ENCODE measurements at regions not wholly inside any gene's neighbourhood (a gene's known extent, or its start where the extent isn't known, plus 50 kb on each side); places are given as distances from the start of the nearest gene placed in this dataset.
A peak's percentile ranks its signal among the peaks of the same experiment; 100 is the strongest.

- ChIA-PET SMC1A (ENCODE audit: uncharacterized antibody, unreplicated experiment) (interaction anchor here (0.9 to 1.2 kb wide), 5 partner anchors 15 to 314 kb away, joined by 3 read pairs; no protein-coding TSS in a partner anchor), RAD21 (ENCODE audit: unreplicated experiment) (no interaction called here), POLR2A (no interaction called here), CTCF (interaction anchor here (0.7 to 2.3 kb wide), 4 partner anchors 9 to 155 kb away, joined by 3 to 11 read pairs (median 4); no protein-coding TSS in a partner anchor)
- FAIRE-seq (no peak), ATAC-seq (peak; percentile 56; the same call in 2 of the 3 replicates), DNase-seq (ENCODE audit: low read depth, low spot score) (no peak)
- Histone ChIP-seq H3K79me2 (ENCODE audit: control insufficient read depth, insufficient read depth, low read length) (no peaks in the 10 kb centered on the region), H3K36me3 (ENCODE audit: control insufficient read depth in 2 of 2, insufficient read depth in 2 of 2, low read length in 1 of 2) (no peaks in the 10 kb centered on the region), H2AFZ (ENCODE audit: control insufficient read depth, low read depth, low read length) (no peak overlapping the region), H3K4me1 (ENCODE audit: control insufficient read depth, insufficient read depth, low read length) (no peaks in the 10 kb centered on the region), H3K27me3 (replicated peaks in 1 of 2; ENCODE audit: control insufficient read depth in 2 of 2, insufficient read depth in 2 of 2, low read length in 1 of 2) (peaks cover 0 to 3% of the 10 kb centered on the region in 2 experiments; a peak in 2 of 4 replicates), H3K4me3 (no peak overlapping the region), H3K9ac (ENCODE audit: control insufficient read depth, insufficient read depth, low read length) (no peak overlapping the region), H3K9me3 (replicated peaks; ENCODE audit: control insufficient read depth, insufficient read depth, low read length) (no peaks in the 10 kb centered on the region), H3K4me2 (ENCODE audit: control insufficient read depth, insufficient read depth) (no peak overlapping the region), H4K20me1 (ENCODE audit: control insufficient read depth, insufficient read depth) (no peaks in the 10 kb centered on the region), H3K27ac (ENCODE audit: control insufficient read depth, insufficient read depth) (no peak overlapping the region)
- 92% methylated on average over 1 of the region's 1 CpG for WGBS (ENCODE audit: insufficient coverage, insufficient replicate concordance, low lambda C conversion rate, missing lambda C conversion rate)
- intact Hi-C loops (cut with micrococcal nuclease; ENCODE audit: unreplicated experiment) (no loop called here), in situ Hi-C loops (cut with MboI) (no loop called here)
- BruUV-seq (replicated peaks), result no TSS peak
- TF ChIP-seq HDAC2 (IDR thresholded peaks at IDR 0.05) (no peak), RAD21 (IDR thresholded peaks at IDR 0.05; ENCODE audit: insufficient read depth, low read depth, low read length) (0 out of 2 replicates have a peak, but pooled peaks have one; percentile 31), RB1 (IDR thresholded peaks at IDR 0.05; ENCODE audit: borderline replicate concordance) (no peak)
- TF ChIP-seq, protein P1, sequence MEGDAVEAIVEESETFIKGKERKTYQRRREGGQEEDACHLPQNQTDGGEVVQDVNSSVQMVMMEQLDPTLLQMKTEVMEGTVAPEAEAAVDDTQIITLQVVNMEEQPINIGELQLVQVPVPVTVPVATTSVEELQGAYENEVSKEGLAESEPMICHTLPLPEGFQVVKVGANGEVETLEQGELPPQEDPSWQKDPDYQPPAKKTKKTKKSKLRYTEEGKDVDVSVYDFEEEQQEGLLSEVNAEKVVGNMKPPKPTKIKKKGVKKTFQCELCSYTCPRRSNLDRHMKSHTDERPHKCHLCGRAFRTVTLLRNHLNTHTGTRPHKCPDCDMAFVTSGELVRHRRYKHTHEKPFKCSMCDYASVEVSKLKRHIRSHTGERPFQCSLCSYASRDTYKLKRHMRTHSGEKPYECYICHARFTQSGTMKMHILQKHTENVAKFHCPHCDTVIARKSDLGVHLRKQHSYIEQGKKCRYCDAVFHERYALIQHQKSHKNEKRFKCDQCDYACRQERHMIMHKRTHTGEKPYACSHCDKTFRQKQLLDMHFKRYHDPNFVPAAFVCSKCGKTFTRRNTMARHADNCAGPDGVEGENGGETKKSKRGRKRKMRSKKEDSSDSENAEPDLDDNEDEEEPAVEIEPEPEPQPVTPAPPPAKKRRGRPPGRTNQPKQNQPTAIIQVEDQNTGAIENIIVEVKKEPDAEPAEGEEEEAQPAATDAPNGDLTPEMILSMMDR (IDR thresholded peaks at IDR 0.05 in 2 of 3, conservative IDR thresholded peaks at IDR 0.05 in 1 of 3; ENCODE audit: control insufficient read depth in 2 of 3, extremely low read depth in 1 of 3, insufficient read depth in 1 of 3, low read depth in 3 of 3, low read length in 3 of 3), result peak in 2 of 3 experiments; percentile 11 to 15; a peak in 2 of 6 replicates
Measured at GRCh38 chr1:65020774-65021173, 54.4 kb upstream of the JAK1 start.

GRCh38 chr1:65021795-65022194 is 55.4 kb upstream of the JAK1 start:
- H4K20me1 ChIP-seq (ENCODE audit: control insufficient read depth, insufficient read depth), result no peaks in the 10 kb centered on the region
- no peak overlapping the region for H3K27ac ChIP-seq (ENCODE audit: control insufficient read depth, insufficient read depth)
- RAD21 ChIA-PET (ENCODE audit: unreplicated experiment), result no interaction called here
- no peak for FAIRE-seq
- DNase-seq (ENCODE audit: low read depth, low spot score), result no peak
- no peak overlapping the region for H3K9ac ChIP-seq (ENCODE audit: control insufficient read depth, insufficient read depth, low read length)
- POLR2A ChIA-PET, result no interaction called here
- no peaks in the 10 kb centered on the region for H3K36me3 ChIP-seq (ENCODE audit: control insufficient read depth in 2 of 2, insufficient read depth in 2 of 2, low read length in 1 of 2)
- intact Hi-C loops (cut with micrococcal nuclease; ENCODE audit: unreplicated experiment) (no loop called here), in situ Hi-C loops (cut with MboI) (no loop called here)
- H3K27me3 ChIP-seq (replicated peaks in 1 of 2; ENCODE audit: control insufficient read depth in 2 of 2, insufficient read depth in 2 of 2, low read length in 1 of 2), result peaks cover 0 to 3% of the 10 kb centered on the region in 2 experiments; a peak in 2 of 4 replicates
- no peak overlapping the region for H3K4me2 ChIP-seq (ENCODE audit: control insufficient read depth, insufficient read depth)
- SMC1A ChIA-PET (ENCODE audit: uncharacterized antibody, unreplicated experiment), result interaction anchor here (0.9 to 1.1 kb wide), 3 partner anchors 16 to 62 kb away, joined by 3 read pairs; no protein-coding TSS in a partner anchor
- 0% methylated on average over 1 of the region's 1 CpG for WGBS (ENCODE audit: insufficient coverage, insufficient replicate concordance, low lambda C conversion rate, missing lambda C conversion rate)
- H3K4me1 ChIP-seq (ENCODE audit: control insufficient read depth, insufficient read depth, low read length), result no peaks in the 10 kb centered on the region
- H3K9me3 ChIP-seq (replicated peaks; ENCODE audit: control insufficient read depth, insufficient read depth, low read length), result no peaks in the 10 kb centered on the region
- H3K4me3 ChIP-seq, result no peak overlapping the region
- H2AFZ ChIP-seq (ENCODE audit: control insufficient read depth, low read depth, low read length), result no peak overlapping the region
- no peak for ATAC-seq
- H3K79me2 ChIP-seq (ENCODE audit: control insufficient read depth, insufficient read depth, low read length), result no peaks in the 10 kb centered on the region
- CTCF ChIA-PET, result interaction anchor here (1.0 to 2.3 kb wide), 3 partner anchors 10 to 156 kb away, joined by 3 to 11 read pairs (median 6); no protein-coding TSS in a partner anchor
- BruUV-seq (replicated peaks), result no TSS peak
- no peak for TF ChIP-seq KLF5 (IDR thresholded peaks at IDR 0.05; ENCODE audit: partially characterized antibody)
- TF ChIP-seq, protein P2, sequence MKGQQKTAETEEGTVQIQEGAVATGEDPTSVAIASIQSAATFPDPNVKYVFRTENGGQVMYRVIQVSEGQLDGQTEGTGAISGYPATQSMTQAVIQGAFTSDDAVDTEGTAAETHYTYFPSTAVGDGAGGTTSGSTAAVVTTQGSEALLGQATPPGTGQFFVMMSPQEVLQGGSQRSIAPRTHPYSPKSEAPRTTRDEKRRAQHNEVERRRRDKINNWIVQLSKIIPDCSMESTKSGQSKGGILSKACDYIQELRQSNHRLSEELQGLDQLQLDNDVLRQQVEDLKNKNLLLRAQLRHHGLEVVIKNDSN (IDR thresholded peaks at IDR 0.05; ENCODE audit: borderline replicate concordance, extremely low read length, insufficient read depth, low read depth, low read length), result no peak
- no peak for TF ChIP-seq SRF (IDR thresholded peaks at IDR 0.05; ENCODE audit: low read depth in 2 of 2, low read length in 2 of 2)
- TF ChIP-seq MTA2 (IDR thresholded peaks at IDR 0.05; ENCODE audit: low read depth), result no peak
- no peak for TF ChIP-seq TBL1XR1 (IDR thresholded peaks at IDR 0.05; ENCODE audit: low read depth, low read length)
- no peak for TF ChIP-seq ASH2L (IDR thresholded peaks at IDR 0.05; ENCODE audit: borderline replicate concordance, low read depth)
- no peak for TF ChIP-seq DPF2 (IDR thresholded peaks at IDR 0.05)
- no peak for TF ChIP-seq GABPA (IDR thresholded peaks at IDR 0.05; ENCODE audit: low read depth)
- TF ChIP-seq RBBP5 (conservative IDR thresholded peaks at IDR 0.05), result no peak
